ENCODE measurements at regions not wholly inside any gene's neighbourhood (a gene's known extent, or its start where the extent isn't known, plus 50 kb on each side); places are given as distances from the start of the nearest gene placed in this dataset.
"Not testable (repeated sequence)": the region's sequence is repeated elsewhere in the genome, so short reads cannot be mapped to it uniquely, and the experiment has no call there.

DNA sequence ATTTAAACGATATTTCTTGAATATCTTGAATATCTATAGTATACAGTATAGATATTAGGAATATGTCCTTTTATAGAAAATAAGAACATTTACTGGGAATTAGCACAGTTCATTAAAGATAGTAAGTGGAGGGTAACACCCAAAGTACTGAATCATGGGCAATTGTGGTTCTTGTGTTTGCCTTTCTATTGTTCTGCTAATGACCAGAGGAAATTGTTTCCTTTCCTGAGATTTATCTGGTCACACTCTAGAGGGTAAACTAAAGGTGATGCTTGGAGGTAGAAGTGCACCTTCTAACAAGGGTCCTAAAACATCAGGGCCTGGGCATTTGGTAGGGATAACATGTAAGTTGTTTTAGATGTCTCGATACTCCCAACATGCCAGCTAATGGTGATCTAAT, 241.3 kb upstream of the SFRP2 start:
- no peak for DNase-seq

DNA sequence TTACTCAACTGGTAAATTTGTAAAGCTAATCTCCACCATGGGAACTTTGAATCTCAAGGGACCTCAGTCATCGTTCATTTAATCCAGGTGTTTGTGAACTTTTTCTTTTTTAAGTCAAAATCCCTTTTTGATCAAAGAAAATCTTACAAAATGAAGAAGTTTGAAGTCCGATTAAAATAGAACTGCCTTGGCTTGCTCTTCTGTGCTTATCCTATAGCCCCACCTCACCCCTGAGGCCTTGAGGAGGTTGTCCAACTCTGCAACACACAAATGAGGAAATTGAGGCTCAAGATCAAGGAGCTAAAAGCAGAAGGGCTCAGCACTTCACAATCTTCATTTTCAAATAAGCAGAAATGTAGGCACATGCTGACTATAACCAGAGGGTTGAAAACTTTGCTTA, 240.3 kb upstream of the SFRP2 start:
- DNase-seq: no peak

DNA sequence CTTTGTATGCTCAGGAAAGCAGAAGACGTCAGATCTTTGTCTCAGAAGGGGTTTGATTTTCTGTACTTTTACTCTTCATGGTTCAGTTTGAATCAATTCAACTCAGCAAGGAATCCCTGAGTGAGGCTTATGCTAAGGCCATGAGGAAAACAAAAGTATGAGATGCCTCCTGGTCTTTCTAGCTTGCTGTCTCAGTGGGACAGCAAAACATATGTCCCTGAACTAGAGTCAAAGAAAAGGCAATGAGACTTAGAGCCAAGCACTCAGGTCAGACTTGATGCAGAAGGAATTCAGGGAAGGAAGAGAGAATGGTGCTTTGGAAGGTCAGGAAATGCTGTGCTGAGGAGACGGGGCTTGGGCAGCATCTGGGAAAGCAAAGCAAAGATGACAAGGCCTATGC, 236.2 kb upstream of the SFRP2 start:
- DNase-seq: no peak

- DNase-seq: no peak
Measured at GRCh38 chr4:154024097-154024694, 235.3 kb upstream of the SFRP2 start.

GRCh38 chr4:154023671-154024070, 234.8 kb upstream of the SFRP2 start:
- DNase-seq: not testable (repeated sequence)

DNA sequence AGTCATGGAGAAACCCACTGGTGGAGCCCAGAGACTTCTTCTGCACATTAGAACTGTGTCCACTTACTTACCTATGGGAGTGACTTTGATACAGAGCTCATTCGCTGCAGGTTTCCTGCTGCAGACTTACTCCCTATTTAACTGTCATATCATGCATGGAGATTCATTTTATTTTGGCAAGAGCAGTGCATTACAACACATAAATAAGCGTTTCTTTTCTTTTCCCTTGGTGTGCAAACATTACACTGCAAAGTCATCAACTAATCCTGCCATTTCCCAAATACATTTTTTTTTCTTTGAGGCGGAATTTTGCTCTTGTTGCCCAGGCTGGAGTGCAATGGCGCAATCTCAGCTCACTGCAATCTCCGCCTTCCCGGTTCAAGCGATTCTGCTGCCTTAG, 230.9 kb upstream of the SFRP2 start:
- no peak for DNase-seq

GRCh38 chr4:154018659-154019058, 229.8 kb upstream of the SFRP2 start:
- DNase-seq: no peak

DNA sequence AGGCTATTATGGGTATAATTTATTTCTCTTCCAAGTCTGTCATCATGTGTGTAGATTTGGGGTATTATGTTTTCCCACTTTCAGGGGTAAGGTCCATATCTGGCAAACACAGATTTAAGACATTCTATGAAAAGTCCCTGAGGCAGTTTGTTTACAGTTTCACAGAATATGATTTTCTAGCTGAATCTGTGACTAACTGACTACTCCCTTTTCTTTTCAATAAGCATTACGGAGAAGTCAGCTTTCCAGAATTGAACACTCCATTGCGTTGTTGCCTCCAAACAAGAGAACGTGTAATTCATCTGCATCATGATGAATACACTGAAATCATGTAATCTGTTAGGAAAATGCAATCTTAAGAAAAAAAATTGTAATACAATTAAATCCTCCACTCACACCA, 226.7 kb upstream of the SFRP2 start:
- DNase-seq: no peak

DNA sequence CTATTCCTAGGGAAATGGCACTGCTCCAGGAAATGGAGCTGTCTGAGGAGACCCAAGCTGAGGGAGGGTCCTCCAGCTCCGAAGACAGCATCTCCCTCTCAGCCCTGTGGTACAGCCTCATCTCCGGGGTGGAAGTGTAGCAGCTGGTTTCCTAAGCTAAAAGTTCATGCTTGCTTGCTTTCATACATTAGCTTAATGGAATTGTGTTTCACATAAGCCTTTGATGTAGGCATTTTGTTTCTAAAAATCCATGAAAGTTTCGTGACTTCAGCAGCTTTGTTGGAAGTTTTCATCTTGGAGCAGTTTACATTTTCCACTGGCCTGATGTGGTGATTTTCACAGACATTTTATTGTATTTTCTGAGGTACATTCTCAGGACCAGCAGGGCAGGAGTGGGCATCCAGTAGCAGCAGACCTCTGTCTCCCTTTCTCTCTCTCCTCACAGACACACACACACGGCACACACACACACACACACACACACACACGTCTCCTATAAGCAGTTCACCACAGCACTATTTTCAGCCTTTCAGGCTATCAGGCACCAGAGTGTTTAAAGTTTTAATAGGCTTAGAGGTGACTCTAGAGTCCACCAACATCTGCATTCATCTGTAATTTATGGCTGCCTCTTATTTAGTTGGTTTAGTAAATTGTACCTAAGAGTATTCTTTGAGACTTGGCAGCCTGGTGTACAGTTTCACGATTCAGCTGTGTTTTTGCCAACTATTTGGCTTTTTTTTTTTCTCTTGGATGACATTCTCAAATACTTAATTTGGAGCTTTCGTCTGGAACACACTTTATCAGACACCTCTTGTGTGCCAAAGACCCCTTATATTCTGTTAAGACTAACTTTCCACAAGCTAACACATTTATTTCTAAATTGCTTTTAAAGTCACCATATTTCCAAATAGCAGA, 225.8 kb upstream of the SFRP2 start:
- DNase-seq: peak; percentile 13

GRCh38 chr4:154013576-154013975, 224.7 kb upstream of the SFRP2 start:
- no peak for DNase-seq

- no peak for DNase-seq
Measured at GRCh38 chr4:154010371-154010770, 221.5 kb upstream of the SFRP2 start.

- DNase-seq: no peak
Measured at GRCh38 chr4:154009788-154010187, 220.9 kb upstream of the SFRP2 start.

GRCh38 chr4:154009191-154009590, 220.3 kb upstream of the SFRP2 start:
- no peak for DNase-seq

GRCh38 chr4:154005171-154005520, 216.3 kb upstream of the SFRP2 start:
- no peak for DNase-seq

- no peak for DNase-seq
Measured at GRCh38 chr4:154004507-154005170, 215.8 kb upstream of the SFRP2 start.

DNA sequence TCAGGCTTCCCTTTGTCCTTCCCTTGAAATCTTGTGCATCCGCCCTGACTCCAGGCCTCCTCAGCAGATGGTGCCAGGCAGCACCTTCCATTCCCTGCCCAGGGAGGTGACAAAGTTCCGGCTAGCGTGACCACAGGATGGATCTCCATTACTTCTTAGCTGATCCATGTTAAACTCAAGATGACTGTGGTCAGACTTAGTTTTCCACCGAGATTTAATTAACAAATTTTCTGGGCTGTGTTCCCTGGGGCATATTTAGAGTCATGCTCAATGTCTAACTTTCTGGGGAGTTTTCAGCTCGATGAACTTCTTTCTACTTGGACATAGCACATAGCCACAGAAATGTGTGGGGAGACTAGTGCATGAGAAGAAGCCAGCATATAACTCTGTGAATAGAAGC, 215.1 kb upstream of the SFRP2 start:
- no peak for DNase-seq

- DNase-seq: no peak
Measured at GRCh38 chr4:154003378-154003777, 214.5 kb upstream of the SFRP2 start.

DNA sequence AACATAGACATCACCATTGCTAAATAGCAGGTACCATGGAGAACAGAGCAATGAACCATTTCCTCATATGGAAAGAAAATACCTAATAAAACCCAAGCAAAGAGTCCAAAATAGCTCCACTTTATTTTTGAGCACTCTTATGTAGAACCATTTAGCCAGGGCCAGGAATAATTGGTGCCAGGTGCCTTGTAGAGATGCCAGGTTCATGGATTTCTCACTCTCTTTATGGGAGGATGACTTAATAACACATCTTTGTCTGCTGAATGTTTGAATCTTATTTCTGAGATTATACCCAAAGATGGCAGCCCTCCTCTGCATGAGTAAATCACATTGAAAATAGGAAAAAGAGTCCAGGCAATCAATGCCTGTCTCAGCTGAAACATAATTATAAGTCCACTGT, 212.3 kb upstream of the SFRP2 start:
- DNase-seq: no peak

- DNase-seq: no peak
Measured at GRCh38 chr4:153997516-153997915, 208.6 kb upstream of the SFRP2 start.

GRCh38 chr4:153989505-153989904, 200.6 kb upstream of the SFRP2 start:
- DNase-seq: no peak

DNA sequence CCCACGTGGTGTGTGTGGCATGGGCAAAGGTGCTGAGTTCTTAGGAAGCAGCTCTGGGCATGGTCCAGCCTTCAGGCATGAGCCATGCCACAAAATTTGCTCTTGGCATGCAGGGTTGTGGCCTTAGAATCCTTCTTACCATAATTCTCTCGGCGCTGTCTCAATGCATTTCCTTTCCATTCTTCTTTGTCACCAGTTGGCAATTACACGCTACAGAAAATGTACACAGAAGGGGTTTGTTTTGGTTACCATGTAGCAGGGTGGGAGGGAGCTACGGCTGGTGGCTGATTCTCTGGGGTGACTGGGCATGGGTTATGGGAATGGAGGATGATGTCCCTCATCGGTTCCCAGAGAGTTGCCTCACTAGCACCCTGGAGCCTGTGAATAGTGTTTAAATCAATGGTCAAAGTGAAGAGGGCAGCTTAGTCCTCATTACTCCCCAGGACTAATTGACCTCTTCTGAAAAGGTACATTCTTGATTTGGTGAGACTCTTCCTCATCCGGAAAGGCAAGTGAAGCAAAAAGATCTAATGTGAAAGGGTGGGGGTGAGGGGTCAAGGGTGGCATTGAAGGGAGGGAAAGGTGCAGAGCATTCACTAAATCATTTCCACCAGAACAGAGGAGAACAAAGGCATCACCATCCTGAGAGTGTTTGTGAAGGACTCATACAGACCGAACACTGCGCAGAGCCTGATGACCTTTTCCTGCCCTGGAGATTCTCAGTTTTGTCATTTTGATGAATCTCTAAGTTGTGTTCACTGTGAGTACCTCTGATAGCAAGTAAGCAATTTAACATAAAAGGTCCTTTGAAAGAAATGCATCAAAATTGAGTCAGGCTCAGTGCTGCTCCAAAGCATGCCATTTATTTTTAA, 199.8 kb upstream of the SFRP2 start:
- DNase-seq: no peak

GRCh38 chr4:153987291-153987690, 198.4 kb upstream of the SFRP2 start:
- DNase-seq: no peak

- no peak for DNase-seq
Measured at GRCh38 chr4:153976954-153977353, 188.1 kb upstream of the SFRP2 start.
